Cardiac fibroblast (primary cell): ENCODE measurements at regions not wholly inside any gene's neighbourhood (a gene's known extent, or its start where the extent isn't known, plus 50 kb on each side); places are given as distances from the start of the nearest gene placed in this dataset.

Source experiments
- DNase-seq, 2 donors: peaks; one replicate each; pipeline versions ENCODE4 v3.0.0 to v3.0.0-alpha.2; 2010; ENCODE audit warnings: low read depth in 2 of 2
- H3K4me3 ChIP-seq, 2 donors: replicated peaks in 1 of 2; 1 replicate in 1 of 2; 2 replicates in 1 of 2; pipeline ENCODE4 v1.5.1; 2011; ENCODE audit warnings: low read depth in 2 of 2, low read length in 2 of 2, mild to moderate bottlenecking in 2 of 2, moderate library complexity in 1 of 2
- CTCF ChIP-seq: IDR thresholded peaks from one replicate; pipeline ENCODE4 v1.5.1; 2011; ENCODE audit warnings: low read depth, mild to moderate bottlenecking, low read length, inconsistent platforms

DNA sequence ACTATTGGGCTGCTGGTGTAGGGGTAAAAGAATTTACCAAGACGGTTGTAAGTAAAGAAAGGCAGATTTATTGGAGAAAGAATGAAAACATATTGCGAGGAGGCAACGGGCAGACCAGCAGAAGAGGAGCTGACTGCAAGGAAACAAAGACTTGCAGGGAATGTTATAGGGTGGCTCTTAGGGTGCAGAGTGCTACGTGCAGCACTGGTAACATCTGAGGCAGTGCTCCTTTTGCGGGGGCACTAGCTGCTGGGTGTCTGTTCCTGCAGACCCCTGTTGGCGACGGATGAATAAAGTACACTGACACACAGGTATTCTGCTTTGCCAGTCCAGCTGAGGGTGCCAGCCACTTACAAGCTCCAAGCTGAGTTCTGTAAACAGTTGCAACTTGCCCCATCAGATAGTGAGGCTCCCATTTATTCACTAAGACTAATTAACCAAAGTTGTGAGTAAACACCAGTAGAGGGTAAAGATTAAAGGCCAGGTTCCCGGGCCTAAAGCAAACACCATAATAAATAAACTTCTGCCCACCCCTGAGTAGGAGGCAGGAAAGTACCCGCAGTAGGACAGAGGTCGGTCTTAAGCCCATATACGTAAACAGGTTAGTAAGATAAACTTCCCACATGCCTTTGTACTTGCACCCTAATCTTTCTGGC lies 140.2 kb upstream of the KCNK1 start:
- no peak overlapping the region for H3K4me3 ChIP-seq
- TF ChIP-seq CTCF = no peak
- no peak for DNase-seq

GRCh38 chr1:233477359-233477758 lies 136.5 kb upstream of the KCNK1 start:
- TF ChIP-seq CTCF = no peak
- no peak overlapping the region for H3K4me3 ChIP-seq
- DNase-seq = no peak

DNA sequence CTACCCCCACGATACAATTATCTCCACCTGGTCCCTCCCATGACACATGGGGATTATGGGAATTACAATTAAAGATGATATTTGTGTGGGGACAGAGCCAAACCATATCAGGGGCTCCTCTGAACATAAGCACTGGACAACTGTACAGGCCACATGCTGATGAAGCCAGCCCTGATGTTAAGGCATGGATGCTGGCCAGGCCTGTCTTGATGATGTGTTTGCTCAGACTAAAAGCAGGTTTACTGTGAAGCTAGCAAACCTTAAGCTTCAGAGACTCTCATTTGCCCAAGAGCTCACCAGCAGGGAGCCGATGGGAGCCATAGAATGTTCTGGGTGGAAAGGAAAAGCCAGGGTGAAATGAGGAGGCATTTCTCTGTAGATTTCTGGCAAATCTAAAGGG lies 135.3 kb upstream of the KCNK1 start:
- H3K4me3 ChIP-seq = no peak overlapping the region
- no peak for TF ChIP-seq CTCF
- DNase-seq = no peak

GRCh38 chr1:233479110-233479890 lies 134.6 kb upstream of the KCNK1 start:
- no peak overlapping the region for H3K4me3 ChIP-seq
- no peak for TF ChIP-seq CTCF
- DNase-seq = no peak

- DNase-seq = no peak
- no peak overlapping the region for H3K4me3 ChIP-seq
- no peak for TF ChIP-seq CTCF
Observed at GRCh38 chr1:233480198-233480597, 133.7 kb upstream of the KCNK1 start.

DNA sequence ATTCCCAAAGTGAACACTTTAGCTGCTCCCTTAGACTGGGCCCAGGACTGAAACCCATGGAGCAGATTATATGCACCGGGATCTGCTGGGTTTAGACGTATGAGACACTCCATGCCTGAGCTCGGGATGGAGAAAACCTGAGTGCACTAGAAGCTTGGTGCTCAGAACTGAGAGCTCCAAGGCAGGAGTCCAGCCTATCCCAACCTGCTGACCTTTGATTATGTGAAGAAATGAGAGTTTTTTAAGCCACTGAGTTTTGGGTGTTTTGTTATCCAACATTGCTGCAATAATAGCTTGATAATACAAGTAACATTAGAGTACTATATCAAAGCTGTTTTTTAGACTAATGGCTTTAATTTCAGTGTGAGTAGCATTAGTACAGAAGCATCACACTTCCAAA lies 131.5 kb upstream of the KCNK1 start:
- no peak for TF ChIP-seq CTCF
- no peak overlapping the region for H3K4me3 ChIP-seq
- no peak for DNase-seq
